ENCODE measurements at regions not wholly inside any gene's neighbourhood (a gene's known extent, or its start where the extent isn't known, plus 50 kb on each side); places are given as distances from the start of the nearest gene placed in this dataset.

DNA sequence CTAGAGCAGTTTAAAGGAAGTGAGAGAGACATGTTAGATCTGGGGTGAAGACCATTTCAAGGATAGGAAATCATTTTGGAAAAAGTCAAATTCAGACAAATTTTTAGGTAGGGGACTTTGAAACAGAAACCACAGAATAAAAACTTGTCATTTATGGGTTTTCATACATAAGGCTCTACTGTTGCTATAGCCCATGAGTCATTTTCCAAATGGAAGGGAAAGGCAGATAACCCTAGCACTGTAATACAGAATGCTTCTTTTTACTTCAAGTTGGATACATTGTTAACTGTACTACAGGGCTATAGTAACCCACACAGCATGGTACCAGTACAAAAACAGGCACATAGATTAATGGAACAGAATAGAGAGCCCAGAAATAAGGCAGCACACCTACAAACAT lies 455.4 kb downstream of the EBF1 start:
- no peak for DNase-seq (ENCODE audit: extremely low read depth in 1 of 2, low read depth in 1 of 2)

DNA sequence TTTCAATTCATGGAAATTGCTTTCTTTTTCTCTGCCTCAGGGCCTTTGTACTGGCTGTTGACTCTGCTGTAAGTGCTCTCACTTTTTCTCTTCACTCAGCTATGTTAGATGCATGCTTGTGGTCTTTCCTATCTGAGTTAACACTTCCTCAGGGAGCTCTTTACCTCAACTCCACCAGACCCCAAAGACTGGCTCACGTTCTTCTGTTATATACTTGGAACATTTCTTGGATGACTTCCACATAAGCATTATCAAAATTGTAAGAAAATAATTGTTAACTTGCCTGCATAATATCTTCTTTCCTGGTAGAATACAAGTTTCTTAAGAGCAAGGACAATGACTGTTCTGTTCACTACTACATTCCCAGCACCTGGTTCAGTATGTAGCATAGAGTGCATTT lies 455.9 kb downstream of the EBF1 start:
- no peak for DNase-seq (ENCODE audit: extremely low read depth in 1 of 2, low read depth in 1 of 2)

DNA sequence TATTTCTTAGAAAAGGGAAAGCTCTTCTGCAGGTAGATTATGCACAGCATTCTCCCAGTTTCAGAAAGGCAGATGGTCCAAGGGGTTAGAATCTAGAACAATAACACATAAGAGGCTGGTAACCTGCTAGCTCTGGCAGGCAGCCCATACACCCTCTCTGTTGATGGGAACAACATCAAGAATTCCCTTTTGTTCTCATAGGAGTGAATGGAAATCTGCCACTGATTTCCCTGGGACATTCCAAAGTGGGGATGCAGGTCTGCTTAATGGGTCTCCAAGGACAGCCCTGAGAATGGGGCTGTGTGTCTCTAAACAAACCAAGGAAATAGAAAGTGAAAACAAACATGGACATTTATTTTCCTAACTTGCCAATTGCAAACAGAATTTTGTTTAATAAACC lies 456.8 kb downstream of the EBF1 start:
- no peak for DNase-seq (ENCODE audit: extremely low read depth in 1 of 2, low read depth in 1 of 2)

DNA sequence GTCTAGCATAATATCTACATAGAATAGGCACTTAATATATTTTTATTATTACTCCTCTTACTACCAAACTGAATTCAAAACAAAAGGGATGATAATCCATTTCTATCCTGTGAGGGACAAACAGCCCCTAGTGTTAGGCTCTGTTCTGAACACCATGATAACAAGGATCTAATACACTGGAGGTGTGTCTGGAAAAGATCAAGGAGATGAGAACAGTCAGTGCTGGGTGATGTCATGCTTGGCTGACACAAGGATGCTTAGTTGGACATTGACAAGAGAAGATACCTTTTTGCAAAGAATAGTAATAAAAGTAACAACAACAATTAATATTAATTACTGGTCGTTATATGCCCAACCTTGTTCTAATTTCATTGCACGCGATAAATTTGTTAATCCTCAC lies 458.7 kb downstream of the EBF1 start:
- no peak for DNase-seq (ENCODE audit: extremely low read depth in 1 of 2, low read depth in 1 of 2)

DNA sequence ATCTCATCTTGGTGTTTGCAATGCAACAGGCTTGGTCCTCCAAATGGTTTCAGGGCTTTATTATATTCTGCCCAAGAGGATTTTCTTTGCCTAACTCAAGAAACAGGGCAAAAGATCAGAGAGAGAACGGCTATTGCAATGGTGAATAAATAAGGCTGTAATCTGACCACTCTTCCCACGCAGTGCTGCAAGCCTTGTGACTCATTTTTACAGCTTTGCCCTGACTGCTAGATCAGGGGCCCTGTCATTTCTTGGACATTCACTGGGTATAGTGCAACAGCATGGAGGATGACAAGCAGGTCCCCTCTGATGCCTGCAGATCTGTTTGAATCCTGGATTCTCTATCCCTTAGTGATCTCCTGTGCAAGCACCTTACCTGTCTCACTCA lies 459.1 kb downstream of the EBF1 start:
- no peak for DNase-seq (ENCODE audit: extremely low read depth in 1 of 2, low read depth in 1 of 2)

DNA sequence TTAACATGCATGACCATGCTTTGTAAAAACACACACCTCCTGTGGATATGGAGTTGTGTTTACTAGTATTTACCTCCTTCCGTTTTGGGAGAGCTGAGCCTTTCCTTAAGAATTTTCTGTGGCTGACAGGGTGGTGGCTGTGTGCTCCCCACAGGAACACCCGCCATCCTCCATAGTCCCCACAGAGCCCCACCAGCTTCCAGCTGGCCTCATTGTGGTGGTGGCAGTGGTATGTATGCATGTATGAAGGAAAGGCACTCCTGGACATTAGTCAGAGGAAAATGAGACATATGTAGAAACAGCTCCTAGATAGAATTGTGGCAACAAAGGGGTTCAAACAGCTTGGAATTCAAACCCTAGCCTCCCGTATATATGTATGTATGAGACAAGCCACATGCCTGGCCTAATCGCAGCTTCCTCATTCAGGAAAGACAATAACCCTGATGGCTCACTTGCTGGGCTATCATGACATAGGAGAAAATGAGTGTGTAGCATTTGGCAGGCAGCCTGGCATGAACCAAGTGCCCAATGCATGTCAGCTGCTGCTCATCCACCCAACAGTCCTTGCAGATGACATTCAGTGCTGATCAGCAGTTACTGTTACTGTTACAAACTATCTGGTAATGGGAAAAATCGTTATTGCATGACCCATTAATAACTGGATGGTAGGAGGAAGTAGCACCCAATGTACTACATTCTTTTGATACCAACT lies 459.7 kb downstream of the EBF1 start:
- no peak for DNase-seq (ENCODE audit: extremely low read depth in 1 of 2, low read depth in 1 of 2)

DNA sequence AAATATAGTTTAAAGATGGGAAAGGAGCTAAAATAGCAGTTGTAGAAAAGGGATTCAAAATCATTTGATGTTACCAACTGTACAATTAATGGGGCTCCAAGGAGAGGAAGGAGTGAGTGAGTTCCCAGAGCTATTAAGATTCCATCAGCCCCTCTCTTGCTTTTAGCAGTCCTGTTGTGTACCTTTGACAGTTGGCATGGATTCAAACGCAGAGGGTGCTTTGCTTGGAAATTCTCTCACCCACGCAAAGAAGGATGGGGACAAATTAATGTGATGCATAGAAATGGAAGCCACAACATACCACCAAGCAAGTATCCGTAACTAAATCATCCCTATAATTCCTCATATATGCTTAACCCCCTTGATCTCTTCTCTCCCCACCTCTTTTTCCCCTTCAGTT lies 461.3 kb downstream of the EBF1 start:
- no peak for DNase-seq (ENCODE audit: extremely low read depth in 1 of 2, low read depth in 1 of 2)

DNA sequence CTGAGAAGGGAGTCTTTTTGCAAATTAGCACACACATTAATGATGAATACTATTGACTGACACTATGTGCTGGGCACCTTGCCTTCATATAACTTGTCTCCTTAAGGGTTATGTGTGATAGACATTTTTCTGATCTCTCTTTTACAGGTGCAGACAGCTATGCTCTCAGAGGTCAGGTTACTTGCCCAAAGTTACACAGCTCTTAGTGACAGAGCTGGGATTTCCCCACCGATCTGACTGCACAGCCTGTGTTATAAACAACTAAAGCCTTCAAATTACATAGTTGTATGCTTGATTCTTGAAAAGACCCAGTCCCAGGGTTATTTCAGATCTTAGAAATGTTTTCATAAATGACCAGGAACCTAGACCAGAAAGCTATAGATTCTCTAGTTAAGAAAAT lies 462.7 kb downstream of the EBF1 start:
- DNase-seq (ENCODE audit: extremely low read depth in 1 of 2, low read depth in 1 of 2), result no peak

DNA sequence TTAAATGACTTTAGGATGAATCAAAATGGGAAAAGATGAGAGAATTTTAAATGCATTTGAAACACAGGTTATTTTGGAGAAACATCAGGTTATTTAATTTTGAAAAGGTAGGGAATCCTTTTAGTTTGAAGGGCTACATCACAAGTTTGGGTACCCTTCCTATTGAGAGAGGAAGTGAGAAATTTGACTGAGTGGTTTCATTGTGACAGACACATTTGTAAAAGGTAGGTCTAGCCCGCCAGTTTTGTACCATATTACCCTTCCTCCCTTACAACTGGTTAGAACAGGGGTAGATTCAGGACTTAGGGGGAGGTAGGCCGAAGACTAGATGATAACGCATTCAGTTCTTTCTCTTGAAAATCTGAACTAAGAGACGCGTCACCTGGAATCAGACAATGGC lies 464.2 kb downstream of the EBF1 start:
- DNase-seq (ENCODE audit: extremely low read depth in 1 of 2, low read depth in 1 of 2), result no peak

DNA sequence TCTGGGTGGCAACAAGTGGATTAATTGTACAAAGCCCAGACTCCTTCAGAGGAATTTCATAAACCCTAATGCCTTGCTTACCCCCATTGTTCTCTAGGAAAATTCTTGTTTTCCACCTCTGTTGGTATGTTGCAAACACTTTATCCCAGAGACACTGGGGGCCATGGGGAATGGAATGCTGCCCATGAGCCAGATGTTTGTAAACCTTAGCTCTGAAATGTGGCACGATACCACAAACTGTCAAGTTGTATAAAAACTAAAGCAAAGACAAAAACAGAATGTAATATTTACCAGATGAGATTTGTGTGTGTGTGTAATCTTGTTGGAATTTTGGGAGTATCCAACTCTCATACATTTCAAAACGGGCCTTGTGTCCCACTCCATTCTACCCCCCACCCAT lies 465.0 kb downstream of the EBF1 start:
- DNase-seq (ENCODE audit: extremely low read depth in 1 of 2, low read depth in 1 of 2), result no peak

DNA sequence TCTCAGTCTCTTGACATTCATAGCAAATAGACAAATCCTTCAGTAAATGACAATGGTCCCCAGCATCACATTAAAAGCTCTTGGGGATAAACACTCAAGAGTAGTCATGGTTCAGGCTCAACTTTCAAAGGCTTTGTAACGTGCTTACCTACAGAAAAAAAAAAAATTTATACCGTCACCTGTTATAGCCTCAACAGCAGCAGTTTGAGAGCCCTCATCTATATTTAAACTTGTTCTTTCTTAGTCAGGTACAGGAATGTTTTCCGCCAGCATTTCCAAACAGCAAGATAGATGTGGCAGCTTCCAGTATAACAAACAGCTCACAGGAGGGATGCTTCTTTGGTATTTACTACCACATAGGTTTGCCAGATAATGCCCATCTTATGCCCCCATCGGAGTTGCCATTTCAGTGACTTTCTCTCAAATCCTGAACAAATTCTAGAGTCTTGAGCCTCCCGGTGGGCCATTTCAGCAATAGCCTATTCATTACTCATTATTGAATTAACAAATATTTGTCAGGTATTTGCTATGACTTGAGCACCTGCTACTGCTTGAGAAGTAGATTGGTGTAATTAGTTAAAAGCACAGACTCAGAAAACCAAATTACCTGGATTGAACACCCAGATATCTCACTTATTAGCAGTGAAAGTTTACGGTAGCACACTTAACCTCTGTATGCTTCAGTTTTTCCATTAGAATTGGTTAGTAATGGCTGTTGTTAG lies 470.0 kb downstream of the EBF1 start:
- DNase-seq (ENCODE audit: extremely low read depth in 1 of 2, low read depth in 1 of 2), result no peak

DNA sequence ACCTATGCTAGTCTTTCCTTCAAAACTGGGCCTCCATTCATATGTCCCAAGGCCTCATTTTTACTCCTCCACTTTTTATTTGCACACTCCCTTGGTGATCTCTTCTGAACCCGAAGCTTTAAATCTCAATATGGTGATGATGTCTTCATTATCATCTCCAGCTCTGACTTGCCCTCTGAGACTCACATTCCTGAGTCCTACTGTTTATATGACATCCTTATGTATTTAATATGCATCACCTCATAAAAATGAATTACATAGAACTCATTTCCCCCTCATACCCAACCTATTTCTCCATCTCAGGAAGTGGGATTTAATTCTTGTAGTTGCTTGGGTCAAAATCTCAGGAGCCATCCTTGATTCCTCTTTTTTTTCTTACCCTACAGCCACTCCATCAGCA lies 473.0 kb downstream of the EBF1 start:
- DNase-seq (ENCODE audit: extremely low read depth in 1 of 2, low read depth in 1 of 2), result no peak

DNA sequence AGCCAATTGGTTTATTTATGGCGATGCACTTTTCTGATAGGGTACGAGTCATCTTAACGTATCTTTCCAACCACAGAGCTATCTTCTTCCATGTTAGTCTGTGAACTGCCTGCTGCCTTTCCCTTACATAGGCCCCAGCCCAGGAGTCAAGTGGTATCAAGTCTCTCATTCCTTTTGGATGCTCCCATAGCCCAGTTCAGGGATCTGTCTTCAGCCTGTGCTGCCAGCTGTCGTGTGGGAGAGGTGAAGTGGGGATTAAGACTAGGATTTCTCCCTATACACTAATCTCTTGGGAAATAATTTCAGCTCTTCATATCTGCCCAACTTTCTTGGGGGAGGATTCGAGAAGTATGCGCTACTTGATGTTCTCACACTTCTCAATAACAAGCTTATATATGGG lies 475.7 kb downstream of the EBF1 start:
- DNase-seq (ENCODE audit: extremely low read depth in 1 of 2, low read depth in 1 of 2), result no peak

DNA sequence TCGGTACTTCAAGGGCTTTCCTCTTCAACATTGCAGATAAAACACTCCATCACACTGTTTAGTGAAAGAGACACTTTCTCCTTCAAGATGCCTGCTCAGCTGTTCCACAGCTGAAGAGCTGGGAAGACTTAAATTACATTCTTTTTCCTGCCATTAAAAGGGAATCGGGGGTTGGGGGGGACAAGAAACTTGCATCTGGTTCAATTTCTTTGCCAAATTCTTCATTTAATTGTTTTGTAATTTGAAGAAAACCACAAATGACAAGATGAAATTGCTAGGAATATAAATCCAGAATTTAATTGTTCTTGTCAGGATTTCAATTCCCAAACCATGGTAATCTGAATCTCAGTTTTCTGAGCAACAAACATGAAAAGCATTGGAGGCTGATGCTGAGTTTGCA lies 478.3 kb downstream of the EBF1 start:
- no peak for DNase-seq (ENCODE audit: extremely low read depth in 1 of 2, low read depth in 1 of 2)

DNA sequence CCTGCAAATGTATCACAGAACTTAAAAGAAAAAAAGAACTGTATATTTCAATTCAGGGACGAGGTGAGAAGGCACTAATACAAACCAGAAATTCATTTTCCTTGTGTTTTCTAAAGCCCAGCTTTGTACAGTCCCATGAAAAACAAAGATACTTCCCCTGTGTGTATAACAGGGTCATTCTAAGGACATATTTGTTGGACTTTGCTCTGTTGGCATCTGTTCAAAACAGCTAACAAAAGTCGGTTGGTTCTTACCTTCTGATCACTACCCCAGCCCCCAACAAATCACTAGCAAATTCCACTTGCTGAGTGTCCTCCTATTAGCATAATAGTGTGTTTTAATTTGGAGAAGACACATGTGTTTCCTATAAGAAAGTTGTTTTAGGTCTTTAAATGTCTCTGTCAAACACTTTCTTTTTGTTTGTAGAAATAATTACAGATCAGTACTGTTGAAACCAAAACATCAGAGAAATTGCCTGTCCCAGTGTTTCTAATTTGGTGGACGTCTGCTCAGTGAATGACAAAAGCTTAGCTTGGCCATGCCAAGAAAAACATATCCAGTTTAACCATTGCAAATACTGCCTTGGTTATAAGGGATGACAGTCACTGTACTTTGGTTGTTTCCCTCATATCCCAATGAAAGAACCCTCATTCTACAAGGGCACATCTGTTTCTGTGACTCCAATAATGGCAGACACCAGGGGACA lies 480.5 kb downstream of the EBF1 start:
- no peak for DNase-seq (ENCODE audit: extremely low read depth in 1 of 2, low read depth in 1 of 2)

DNA sequence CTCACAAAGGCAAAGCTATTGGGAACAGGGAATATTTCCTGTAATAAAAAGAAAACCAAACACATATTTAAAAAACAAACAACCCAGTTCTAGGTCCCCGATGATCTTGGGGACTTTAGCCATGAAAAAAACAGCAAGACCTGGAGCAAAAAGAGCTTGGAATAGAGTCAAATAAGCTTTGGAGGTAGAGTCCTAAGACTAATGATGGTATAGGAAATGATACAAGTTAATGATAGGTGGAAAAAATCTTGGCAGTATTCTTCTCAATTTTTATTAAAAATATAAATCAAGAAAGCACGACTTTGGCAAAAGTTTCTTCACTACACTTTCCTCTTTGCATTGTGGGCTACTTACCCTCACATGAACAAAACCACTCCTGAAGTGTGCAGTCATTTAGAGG lies 481.5 kb downstream of the EBF1 start:
- DNase-seq (ENCODE audit: extremely low read depth in 1 of 2, low read depth in 1 of 2), result no peak

DNA sequence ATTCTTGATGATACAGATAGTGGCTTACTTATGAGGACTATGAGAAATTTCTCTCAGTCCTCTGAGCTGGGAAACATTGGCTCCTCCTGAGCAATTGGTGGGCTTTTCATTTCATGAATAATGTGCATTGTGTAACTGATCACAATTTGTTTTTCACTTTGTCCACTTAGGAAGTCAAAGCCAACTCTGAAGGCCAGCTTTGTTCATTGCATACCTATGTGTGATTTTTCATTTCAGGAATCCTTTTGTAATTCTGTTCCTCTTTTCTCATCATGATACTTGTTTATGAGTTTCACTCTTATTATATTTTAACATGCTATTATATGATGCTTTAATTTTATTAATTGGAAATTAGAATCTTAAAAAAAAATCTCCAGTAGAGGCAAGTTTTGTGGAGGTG lies 483.0 kb downstream of the EBF1 start:
- DNase-seq (ENCODE audit: extremely low read depth in 1 of 2, low read depth in 1 of 2), result no peak

DNA sequence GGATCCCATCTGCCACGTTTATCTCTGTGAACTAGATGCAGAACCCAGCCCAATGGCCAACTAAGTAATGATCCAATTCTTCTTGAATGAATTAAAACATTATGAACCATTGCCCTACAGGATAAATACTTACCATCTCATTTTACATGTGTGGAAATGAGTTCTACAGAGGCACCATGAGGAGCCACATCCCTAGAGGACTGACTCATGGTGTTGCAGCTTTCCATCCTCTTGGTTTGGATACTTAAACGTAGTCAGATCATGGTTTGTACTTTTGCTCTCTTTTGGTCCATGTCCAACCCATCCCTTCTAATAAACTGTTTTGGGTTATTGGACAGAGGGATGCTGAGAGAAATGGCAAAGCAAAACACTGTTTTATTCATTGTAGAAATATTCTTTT lies 484.8 kb downstream of the EBF1 start:
- no peak for DNase-seq (ENCODE audit: extremely low read depth in 1 of 2, low read depth in 1 of 2)

DNA sequence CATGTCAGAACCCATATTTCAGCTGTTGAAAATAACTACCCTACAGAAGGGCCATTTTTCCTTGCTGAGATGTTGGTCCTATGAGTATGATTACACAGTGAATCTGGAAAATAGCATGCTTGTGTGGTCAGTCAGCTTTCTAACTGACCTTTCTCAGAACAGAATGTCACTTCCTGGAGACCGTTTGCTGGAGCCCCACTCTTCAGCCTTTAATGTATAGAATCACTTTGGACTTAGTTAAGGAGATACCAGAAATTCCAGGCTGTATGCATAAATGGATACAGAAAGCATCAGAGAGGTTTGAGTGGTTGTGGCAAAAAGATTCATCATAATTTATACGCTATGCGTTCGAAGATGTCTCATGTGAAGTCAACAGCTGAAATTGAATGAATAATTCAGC lies 488.1 kb downstream of the EBF1 start:
- no peak for DNase-seq (ENCODE audit: extremely low read depth in 1 of 2, low read depth in 1 of 2)

DNA sequence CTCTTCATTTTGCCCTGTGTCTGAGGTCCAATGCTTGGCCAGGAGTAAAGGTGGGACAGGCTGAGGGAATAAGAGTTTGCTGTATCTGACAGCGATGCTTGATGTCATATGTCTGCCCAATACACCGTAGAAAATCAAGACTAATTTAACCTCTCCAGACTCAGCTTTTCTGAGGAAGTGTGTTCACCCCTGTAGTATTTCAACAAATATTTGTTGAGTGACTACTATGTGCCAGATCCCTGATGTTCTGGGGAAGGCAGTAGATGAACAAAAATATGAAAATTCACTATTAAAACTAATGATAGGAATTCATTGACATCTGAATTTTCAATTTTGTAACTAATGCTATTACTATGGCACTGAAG lies 489.7 kb downstream of the EBF1 start:
- DNase-seq (ENCODE audit: extremely low read depth in 1 of 2, low read depth in 1 of 2), result no peak

DNA sequence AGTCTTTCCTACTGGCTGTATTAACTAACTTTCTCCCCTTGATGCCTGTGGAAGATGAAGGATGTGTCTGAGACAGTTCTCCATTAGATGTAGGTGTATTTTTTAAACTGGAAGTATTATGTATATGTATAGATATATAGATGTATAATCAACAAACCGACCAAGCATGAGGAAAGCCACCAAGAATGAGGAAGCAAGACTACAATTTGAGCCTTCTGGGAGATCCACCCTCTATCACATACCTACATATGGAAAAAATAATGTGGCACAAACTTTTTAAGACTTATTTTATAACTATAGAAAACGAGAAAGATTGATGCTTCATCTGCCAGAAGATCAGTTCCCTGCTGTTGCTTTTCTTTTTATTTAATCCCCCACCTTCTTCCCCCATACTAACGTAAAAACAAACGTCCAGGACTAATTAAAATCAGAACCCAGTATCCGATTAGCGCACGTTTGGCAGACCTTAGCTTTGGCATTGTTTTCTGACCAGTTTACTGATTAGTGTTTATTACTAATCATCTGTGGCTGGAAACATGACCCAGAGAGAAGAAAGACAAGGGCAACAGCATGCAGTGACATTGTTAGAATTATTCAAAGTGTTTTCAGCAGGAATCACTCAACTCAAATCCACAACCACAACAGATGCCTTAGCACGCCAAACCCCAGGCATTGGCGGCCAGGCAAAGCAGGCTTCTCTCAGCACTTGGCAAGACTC lies 490.2 kb downstream of the EBF1 start:
- no peak for DNase-seq (ENCODE audit: extremely low read depth in 1 of 2, low read depth in 1 of 2)

DNA sequence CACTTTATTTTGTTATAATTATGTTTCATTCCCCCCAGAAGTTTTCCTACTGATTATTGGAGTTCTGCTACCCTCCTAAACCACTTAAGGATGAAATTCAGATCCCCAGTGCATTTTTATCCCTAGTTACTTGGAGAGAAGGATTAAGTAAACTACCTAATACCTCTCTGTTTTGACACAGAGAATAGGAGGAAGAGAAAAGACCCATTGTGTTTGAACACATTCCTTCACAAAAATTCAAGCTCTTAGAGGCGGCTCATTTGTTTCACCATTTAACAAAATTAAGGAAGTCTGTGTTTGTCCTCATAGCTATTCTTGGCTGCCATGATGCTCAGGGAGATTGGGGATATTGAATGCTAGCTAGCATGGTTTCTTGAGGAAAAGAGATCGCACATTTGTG lies 492.6 kb downstream of the EBF1 start:
- no peak for DNase-seq (ENCODE audit: extremely low read depth in 1 of 2, low read depth in 1 of 2)

All from stimulated activated CD8-positive, alpha-beta memory T cell treated with anti-CD3 and anti-CD28 coated beads, Interleukin-7, amount 100 ng/mL, for 48 hours (primary cell).